Loucy (cell line): ENCODE measurements at regions not wholly inside any gene's neighbourhood (a gene's known extent, or its start where the extent isn't known, plus 50 kb on each side); places are given as distances from the start of the nearest gene placed in this dataset.

Source experiments
- EZH2phosphoT487 ChIP-seq: fragments of 200-600 bp; IDR thresholded peaks from 2 replicates; pipeline ENCODE4 v1.6.1; 2018; ENCODE audit warnings: antibody characterized with exemption, mild to moderate bottlenecking, moderate library complexity, borderline replicate concordance
- TF ChIP-seq, protein P1 (sequence below): fragments of 200-600 bp; sonication (generic); conservative IDR thresholded peaks from 2 replicates; pipeline ENCODE4 v1.5.1; 2014; ENCODE audit warnings: mild to moderate bottlenecking, antibody characterized with exemption, low read length

DNA sequence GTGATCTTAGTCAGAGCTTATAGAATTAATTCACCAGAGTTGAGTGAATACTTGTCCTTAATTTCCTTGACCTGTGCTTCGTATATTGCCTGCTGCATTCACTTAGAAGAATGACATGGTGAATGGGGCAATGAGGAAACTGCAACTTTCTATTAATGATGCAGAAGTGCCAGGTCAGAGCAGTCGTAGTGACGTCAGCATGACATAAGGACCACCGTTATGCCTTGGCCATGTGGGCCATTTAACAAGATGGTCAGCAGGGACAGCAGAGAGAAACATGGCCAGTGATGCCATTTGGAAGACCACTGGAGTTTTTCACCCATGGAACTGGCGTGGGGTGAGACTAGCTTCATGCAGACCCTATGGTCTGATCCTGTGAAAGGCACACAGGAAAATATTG, 1469.4 kb upstream of the TMEM132C start:
- TF ChIP-seq, protein P1, sequence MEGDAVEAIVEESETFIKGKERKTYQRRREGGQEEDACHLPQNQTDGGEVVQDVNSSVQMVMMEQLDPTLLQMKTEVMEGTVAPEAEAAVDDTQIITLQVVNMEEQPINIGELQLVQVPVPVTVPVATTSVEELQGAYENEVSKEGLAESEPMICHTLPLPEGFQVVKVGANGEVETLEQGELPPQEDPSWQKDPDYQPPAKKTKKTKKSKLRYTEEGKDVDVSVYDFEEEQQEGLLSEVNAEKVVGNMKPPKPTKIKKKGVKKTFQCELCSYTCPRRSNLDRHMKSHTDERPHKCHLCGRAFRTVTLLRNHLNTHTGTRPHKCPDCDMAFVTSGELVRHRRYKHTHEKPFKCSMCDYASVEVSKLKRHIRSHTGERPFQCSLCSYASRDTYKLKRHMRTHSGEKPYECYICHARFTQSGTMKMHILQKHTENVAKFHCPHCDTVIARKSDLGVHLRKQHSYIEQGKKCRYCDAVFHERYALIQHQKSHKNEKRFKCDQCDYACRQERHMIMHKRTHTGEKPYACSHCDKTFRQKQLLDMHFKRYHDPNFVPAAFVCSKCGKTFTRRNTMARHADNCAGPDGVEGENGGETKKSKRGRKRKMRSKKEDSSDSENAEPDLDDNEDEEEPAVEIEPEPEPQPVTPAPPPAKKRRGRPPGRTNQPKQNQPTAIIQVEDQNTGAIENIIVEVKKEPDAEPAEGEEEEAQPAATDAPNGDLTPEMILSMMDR, result no peak
- no peak for TF ChIP-seq EZH2phosphoT487
